GM12872 (cell line): ENCODE measurements at regions not wholly inside any gene's neighbourhood (a gene's known extent, or its start where the extent isn't known, plus 50 kb on each side); places are given as distances from the start of the nearest gene placed in this dataset.

Experiments used
- TF ChIP-seq, protein P1 (sequence below): IDR thresholded peaks from 3 replicates; pipeline ENCODE4 v1.5.1; 2011; ENCODE audit warnings: low read depth, mild to moderate bottlenecking, low read length, moderate library complexity; ENCODE audit not compliant: insufficient read depth

DNA sequence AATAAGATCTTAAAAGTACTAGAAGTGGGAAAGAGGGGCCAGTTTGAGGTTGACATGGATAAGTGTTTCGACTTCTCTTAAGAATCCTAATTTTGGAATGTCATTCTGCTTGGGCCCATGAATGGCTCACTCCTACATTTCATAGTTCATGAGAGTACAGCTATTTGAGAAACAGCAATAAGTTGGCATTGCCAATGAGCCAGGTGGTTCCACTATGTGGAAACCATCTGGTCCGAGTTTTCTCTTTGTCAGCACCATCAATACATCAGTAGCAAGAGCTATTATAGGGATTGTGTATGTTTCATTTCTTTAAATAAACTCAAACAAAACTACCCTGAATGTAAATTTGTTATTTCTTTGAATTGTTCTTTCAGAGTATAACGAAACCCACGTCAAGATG, 78.1 kb upstream of the NEBL start:
- TF ChIP-seq, protein P1, sequence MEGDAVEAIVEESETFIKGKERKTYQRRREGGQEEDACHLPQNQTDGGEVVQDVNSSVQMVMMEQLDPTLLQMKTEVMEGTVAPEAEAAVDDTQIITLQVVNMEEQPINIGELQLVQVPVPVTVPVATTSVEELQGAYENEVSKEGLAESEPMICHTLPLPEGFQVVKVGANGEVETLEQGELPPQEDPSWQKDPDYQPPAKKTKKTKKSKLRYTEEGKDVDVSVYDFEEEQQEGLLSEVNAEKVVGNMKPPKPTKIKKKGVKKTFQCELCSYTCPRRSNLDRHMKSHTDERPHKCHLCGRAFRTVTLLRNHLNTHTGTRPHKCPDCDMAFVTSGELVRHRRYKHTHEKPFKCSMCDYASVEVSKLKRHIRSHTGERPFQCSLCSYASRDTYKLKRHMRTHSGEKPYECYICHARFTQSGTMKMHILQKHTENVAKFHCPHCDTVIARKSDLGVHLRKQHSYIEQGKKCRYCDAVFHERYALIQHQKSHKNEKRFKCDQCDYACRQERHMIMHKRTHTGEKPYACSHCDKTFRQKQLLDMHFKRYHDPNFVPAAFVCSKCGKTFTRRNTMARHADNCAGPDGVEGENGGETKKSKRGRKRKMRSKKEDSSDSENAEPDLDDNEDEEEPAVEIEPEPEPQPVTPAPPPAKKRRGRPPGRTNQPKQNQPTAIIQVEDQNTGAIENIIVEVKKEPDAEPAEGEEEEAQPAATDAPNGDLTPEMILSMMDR, result no peak

DNA sequence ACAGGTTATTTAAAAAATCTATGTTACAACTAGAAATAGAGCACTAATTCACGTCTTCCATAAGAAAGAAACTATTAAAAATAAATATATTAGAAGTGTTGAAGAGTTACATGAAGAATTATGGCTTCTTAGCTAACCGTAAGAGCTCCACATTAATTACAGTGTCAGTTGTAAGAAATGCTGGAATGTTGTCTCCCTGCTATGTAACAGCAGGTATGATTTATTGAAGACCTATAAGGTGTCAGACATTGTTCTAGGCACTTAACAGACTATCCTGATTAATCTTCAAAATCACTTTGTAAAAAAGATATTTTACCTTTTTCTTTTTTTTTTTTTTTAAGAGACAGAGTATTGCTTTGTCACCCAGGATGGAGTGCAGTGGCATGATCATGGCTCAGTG, 75.8 kb upstream of the NEBL start:
- TF ChIP-seq, protein P1, result no peak

DNA sequence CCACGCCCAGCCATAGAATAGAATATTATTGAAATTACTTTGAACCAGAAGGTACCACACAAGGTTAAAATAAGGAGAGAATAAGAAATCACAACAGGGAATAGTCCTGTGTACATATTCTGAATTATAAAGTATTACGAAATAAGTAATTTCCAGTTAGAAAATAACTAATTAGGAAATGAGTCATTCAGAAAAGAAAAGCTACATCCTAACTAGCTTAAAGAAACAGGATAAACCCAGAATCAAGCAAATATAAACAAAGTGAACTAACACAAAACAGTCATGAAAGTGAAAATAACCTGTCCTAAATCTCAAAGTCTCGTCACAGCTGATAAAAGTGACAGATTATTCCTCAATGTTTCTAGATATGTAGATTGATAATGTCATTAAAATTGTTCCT, 74.8 kb upstream of the NEBL start:
- TF ChIP-seq, protein P1, result no peak

DNA sequence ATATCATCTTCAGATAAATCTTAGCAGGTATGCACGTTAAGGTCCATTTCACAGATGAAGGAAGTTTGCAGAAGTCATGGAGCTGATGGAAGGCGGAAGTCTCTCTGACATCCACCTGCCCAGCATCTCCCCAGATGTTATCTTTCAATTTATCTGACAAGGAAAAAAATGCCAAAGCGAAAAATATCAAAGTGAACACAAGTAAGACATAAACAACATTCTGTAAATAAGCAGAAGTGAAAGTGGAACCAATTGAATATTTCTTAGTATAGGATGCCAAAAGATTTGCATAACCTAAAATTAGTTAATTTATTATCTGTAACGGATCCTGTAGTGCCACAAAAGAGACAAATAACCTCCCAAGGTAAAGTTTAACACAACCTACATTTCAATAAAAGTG, 73.6 kb upstream of the NEBL start:
- TF ChIP-seq, protein P1, result no peak

DNA sequence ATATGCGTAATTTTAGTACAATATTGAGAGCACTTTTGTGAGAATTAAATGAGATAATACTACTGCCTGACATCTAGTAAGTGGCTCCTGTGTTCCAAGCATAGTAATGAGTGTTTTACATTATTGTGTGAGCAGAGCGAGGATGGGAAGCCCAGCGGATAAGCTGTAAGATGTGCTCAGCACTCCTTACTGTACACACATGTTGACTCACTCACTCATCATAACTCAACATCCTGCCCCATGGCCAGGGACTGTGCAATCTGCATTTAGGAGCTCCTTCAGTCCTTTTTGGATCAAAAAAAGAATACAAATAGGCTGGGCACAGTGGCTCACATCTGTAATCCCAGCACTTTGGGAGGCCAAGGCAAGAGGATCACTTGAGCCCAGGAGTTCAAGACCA, 72.9 kb upstream of the NEBL start:
- TF ChIP-seq, protein P1, result no peak

DNA sequence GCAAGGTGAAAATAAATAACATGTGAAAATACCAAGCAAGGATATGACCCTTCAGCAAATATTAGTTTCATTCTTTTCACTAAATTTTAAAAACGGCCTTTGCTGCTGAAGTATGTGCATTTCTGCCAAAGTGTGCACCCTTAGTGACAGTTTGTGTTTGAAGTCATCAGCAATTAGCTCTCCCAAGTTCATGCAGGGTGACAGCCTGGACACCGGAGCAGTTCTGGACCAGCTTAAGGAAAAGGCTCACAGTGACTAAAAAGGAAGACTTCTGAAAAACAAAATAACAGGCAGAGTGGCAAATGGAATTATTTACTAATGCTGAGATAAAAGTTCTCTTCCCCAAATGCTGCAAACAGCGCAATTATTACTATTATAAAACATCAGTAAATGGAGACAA, 69.3 kb upstream of the NEBL start:
- TF ChIP-seq, protein P1, result no peak

DNA sequence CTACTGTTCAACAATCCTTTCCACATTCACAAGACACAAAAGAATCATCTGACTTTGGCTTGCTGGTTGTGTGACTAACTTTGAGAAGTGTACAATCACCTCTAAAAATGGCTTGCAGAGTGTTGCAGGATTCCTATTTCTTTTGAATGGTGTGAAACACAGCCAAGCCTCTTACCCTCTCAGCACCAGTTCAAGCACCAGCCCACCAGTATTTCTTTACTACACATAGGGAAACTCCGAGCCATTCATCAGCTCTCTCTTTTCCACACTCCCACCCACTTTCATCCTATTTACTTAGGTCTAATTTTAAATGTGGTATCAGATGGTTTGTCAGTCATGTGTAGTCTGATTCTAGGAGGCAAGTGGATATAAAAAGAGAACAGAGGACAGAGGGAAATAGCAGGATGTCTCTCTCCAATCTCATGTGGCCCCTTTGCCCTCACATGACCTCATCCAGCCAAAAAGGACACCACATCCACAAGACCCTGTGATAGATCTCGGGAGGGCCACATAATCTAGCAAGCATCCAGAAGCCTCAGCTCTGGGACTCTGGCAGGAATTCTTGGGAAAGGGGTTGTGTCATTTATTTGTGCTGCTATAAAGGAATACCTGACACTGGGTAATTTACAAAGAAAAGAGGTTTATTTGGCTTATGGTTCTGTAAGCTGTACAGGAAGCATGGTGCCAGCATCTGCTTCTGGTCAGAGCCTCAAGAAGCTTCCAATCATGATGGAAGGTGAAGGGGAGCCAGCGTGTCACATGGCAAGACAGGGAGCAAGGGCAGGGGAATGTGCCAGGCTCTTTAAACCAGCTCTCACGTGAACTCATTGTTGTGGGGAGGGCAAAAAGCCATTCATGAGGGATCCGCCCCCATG, 66.8 kb upstream of the NEBL start:
- TF ChIP-seq, protein P1, result no peak
